Liver (tissue), 8 donors: ENCODE measurements at regions not wholly inside any gene's neighbourhood (a gene's known extent, or its start where the extent isn't known, plus 50 kb on each side); places are given as distances from the start of the nearest gene placed in this dataset.

ENCODE experiments used
- DNase-seq: peaks from one replicate; pipeline ENCODE4 v3.0.0-alpha.2; 2017; ENCODE audit warnings: low spot score
- H3K27ac ChIP-seq, 2 donors: one replicate each; pipeline ENCODE4 v1.7.0; 2013; ENCODE audit warnings: inconsistent platforms in 2 of 2, low read length in 2 of 2, control low read depth in 1 of 2, low read depth in 1 of 2, mild to moderate bottlenecking in 1 of 2
- H3K27me3 ChIP-seq, 4 donors: one replicate each; pipeline versions ENCODE4 v1.6.1 to v1.7.0; 2013; ENCODE audit warnings: low read length in 3 of 4, inconsistent platforms in 1 of 4, mild to moderate bottlenecking in 1 of 4, moderate library complexity in 1 of 4; ENCODE audit not compliant: control insufficient read depth in 4 of 4, insufficient read depth in 4 of 4
- H3K36me3 ChIP-seq, 4 donors: one replicate each; pipeline versions ENCODE4 v1.6.1 to v1.7.0; 2013; ENCODE audit warnings: low read length in 3 of 4, mild to moderate bottlenecking in 3 of 4, low read depth in 1 of 4, moderate library complexity in 1 of 4; ENCODE audit not compliant: control insufficient read depth in 4 of 4, insufficient read depth in 3 of 4
- H3K4me1 ChIP-seq, 4 donors: one replicate each; pipeline versions ENCODE4 v1.6.1 to v1.7.0; 2013; ENCODE audit warnings: low read length in 3 of 4, mild to moderate bottlenecking in 3 of 4, moderate library complexity in 1 of 4; ENCODE audit not compliant: control insufficient read depth in 4 of 4, insufficient read depth in 4 of 4
- H3K4me3 ChIP-seq, 3 donors: one replicate each; pipeline versions ENCODE4 v1.6.1 to v1.7.0; 2013; ENCODE audit warnings: low read length in 3 of 3, control low read depth in 1 of 3, low read depth in 1 of 3, mild to moderate bottlenecking in 1 of 3
- H3K9ac ChIP-seq, 2 donors: one replicate each; pipeline ENCODE4 v1.7.0; 2013; ENCODE audit warnings: low read length in 2 of 2, mild to moderate bottlenecking in 2 of 2, moderate library complexity in 2 of 2, control low read depth in 1 of 2, low read depth in 1 of 2
- H3K9me3 ChIP-seq, 4 donors: one replicate each; pipeline versions ENCODE4 v1.6.1 to v1.7.0; 2013; ENCODE audit warnings: low read length in 3 of 4; ENCODE audit not compliant: control insufficient read depth in 4 of 4
- CTCF ChIP-seq: fragments of 150-350 bp; IDR thresholded peaks from 2 replicates; pipeline ENCODE4 v1.5.1; 2017; ENCODE audit warnings: improper control_type of control experiment, low read depth, low read length; ENCODE audit not compliant: missing input control
- EGR1 ChIP-seq, 2 donors: IDR thresholded peaks; 2 replicates each; pipeline ENCODE4 v1.6.1; 2016 to 2018; ENCODE audit warnings: antibody characterized with exemption in 2 of 2, low read depth in 2 of 2
- GABPA ChIP-seq, 2 donors: IDR thresholded peaks in 1 of 2; conservative IDR thresholded peaks in 1 of 2; 2 replicates each; pipeline ENCODE4 v1.6.1; 2016; ENCODE audit warnings: antibody characterized with exemption in 2 of 2, mild to moderate bottlenecking in 1 of 2, moderate library complexity in 1 of 2
- HNF4A ChIP-seq, 2 donors: conservative IDR thresholded peaks; 2 replicates each; pipeline ENCODE4 v1.6.1; 2016; ENCODE audit warnings: antibody characterized with exemption in 2 of 2, mild to moderate bottlenecking in 2 of 2
- HNF4G ChIP-seq: IDR thresholded peaks from 2 replicates; pipeline ENCODE4 v1.6.1; 2016; ENCODE audit warnings: antibody characterized with exemption
- JUND ChIP-seq, 2 donors: IDR thresholded peaks; 2 replicates each; pipeline ENCODE4 v1.6.1; 2016; ENCODE audit warnings: antibody characterized with exemption in 2 of 2
- NR2F2 ChIP-seq: IDR thresholded peaks from 2 replicates; pipeline ENCODE4 v1.6.1; 2016; ENCODE audit warnings: antibody characterized with exemption
- RAD21 ChIP-seq, 2 donors: IDR thresholded peaks; 2 replicates each; pipeline ENCODE4 v1.6.1; 2016; ENCODE audit warnings: antibody characterized with exemption in 2 of 2, mild to moderate bottlenecking in 2 of 2
- RXRA ChIP-seq, 2 donors: IDR thresholded peaks; 2 replicates each; pipeline ENCODE4 v1.6.1; 2017 to 2018; ENCODE audit warnings: antibody characterized with exemption in 2 of 2, mild to moderate bottlenecking in 1 of 2
- SP1 ChIP-seq: IDR thresholded peaks from 2 replicates; pipeline ENCODE4 v1.6.1; 2018; ENCODE audit warnings: antibody characterized with exemption, mild to moderate bottlenecking
- YY1 ChIP-seq: IDR thresholded peaks from 2 replicates; pipeline ENCODE4 v1.6.1; 2016; ENCODE audit warnings: antibody characterized with exemption, mild to moderate bottlenecking
- ZBTB33 ChIP-seq: IDR thresholded peaks from 2 replicates; pipeline ENCODE4 v1.6.1; 2016; ENCODE audit warnings: antibody characterized with exemption
- WGBS: extraction: QIAGEN DNeasy Blood & Tissue Kit; methylation state at CpG from one replicate; pipeline ENCODE4 v1.1.7; 2013; 5-methylcytosine and 5-hydroxymethylcytosine counted together
- donor health status: healthy.
- donor health status: healthy.
- donor health status: healthy.
- donor health status: healthy.
- donor health status: healthy.

- Histone ChIP-seq H3K36me3 (no peaks in the 10 kb centered on the region), H3K9me3 (no peaks in the 10 kb centered on the region), H3K4me3 (peak overlapping the region in 2 of 3 donors; percentile 8 to 32), H3K9ac (peak overlapping the region; percentile 32 to 36), H3K27me3 (no peaks in the 10 kb centered on the region), H3K4me1 (peaks cover 0 to 20% (median 9%) of the 10 kb centered on the region in 4 donors), H3K27ac (peak overlapping the region; percentile 55 to 70)
- 49% methylated on average over 15 of the region's 15 CpGs for WGBS
- DNase-seq = no peak
- peak; percentile 5 to 19 for TF ChIP-seq RXRA (IDR thresholded peaks at IDR 0.05)
- no peak for TF ChIP-seq CTCF
- peak in 1 of 2 donors; percentile 14 for TF ChIP-seq HNF4A (conservative IDR thresholded peaks at IDR 0.05)
Observed at GRCh38 chr4:24657768-24658617, 73.6 kb upstream of the DHX15 start.

- no peaks in the 10 kb centered on the region for H3K36me3 ChIP-seq
- H3K4me1 ChIP-seq = peaks cover 0 to 20% (median 9%) of the 10 kb centered on the region in 4 donors
- WGBS = 64% methylated on average over 3 of the region's 3 CpGs
- no peak overlapping the region for H3K9ac ChIP-seq
- no peaks in the 10 kb centered on the region for H3K9me3 ChIP-seq
- DNase-seq = no peak
- H3K4me3 ChIP-seq = no peak overlapping the region
- H3K27me3 ChIP-seq = no peaks in the 10 kb centered on the region
- no peak overlapping the region for H3K27ac ChIP-seq
- no peak for TF ChIP-seq SP1
- no peak for TF ChIP-seq RAD21 (IDR thresholded peaks at IDR 0.05)
- no peak for TF ChIP-seq CTCF
- no peak for TF ChIP-seq GABPA (IDR thresholded peaks at IDR 0.05 in 1 of 2, conservative IDR thresholded peaks at IDR 0.05 in 1 of 2)
- no peak for TF ChIP-seq ZBTB33
- TF ChIP-seq NR2F2 = no peak
- no peak for TF ChIP-seq JUND (IDR thresholded peaks at IDR 0.05)
- no peak for TF ChIP-seq HNF4G
- TF ChIP-seq EGR1 (IDR thresholded peaks at IDR 0.05; ENCODE audit: low read depth in 2 of 2) = no peak
- TF ChIP-seq YY1 = no peak
- no peak for TF ChIP-seq HNF4A (conservative IDR thresholded peaks at IDR 0.05)
Observed at GRCh38 chr4:24659241-24659961, 75.0 kb upstream of the DHX15 start.
